ENCODE measurements at regions not wholly inside any gene's neighbourhood (a gene's known extent, or its start where the extent isn't known, plus 50 kb on each side); places are given as distances from the start of the nearest gene placed in this dataset.
"Not testable (repeated sequence)": the region's sequence is repeated elsewhere in the genome, so short reads cannot be mapped to it uniquely, and the experiment has no call there.

DNA sequence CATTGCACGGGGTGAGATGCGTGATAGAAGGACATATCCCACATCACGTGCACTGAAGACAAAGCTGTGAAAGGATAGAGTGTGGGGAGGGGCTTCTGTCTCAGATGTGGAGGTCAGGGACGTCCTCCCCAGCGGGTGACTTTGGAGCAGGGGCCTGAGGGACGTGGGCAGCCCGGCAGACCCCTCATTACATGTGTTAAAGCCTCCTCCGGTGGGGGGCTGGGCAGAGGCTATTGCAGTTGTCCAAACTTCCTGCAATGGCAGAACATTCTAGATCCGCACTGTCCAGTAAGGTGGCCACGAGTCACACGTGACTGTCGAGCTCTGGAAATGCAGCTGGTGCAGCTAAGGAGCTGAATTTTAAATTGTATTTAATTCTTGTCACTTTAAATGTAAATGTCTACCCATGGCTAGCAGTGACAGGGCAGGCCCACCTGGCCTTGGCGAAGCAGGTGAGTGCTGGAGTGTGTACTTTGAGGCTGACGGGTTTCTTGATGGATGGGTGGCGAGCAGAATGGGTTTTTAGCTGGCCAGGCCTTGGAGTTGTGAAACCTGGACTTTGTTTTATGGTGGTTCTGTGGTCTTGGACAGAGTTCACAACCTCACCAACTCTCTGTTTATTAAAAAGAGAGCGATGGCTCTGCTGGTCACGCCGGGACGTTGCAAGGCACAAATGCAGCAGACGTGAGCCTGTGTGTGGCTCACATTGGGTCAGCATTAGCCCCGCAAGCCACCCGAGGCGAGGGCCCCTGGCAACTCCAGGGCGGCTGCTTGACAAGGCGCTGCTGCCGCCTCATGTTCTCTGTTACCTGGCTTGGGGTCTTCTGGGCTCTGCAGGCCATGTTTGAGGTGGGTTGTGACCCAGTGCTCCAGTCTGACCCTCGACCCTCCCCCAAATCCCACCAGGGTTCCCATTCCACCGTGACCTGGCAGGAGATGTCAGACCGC, 177.6 kb downstream of the NPIPB11 start:
- intact Hi-C loops (cut with DNase I; ENCODE audit: low total_unique reads); H3K9me3 ChIP-seq; H3K27me3 ChIP-seq; H3K4me3 ChIP-seq; DNase-seq; H3K36me3 ChIP-seq; in situ Hi-C loops (cut with MboI; ENCODE audit: low pct_ligation_motif_present in 1 of 4, low pct_unique_long_range_greater_than_20kb in 1 of 4, low sequenced_read_pairs in 3 of 4): not testable (repeated sequence)
- peaks cover 0 to 12% (median 5%) of the 10 kb centered on the region in 4 donors for H3K4me1 ChIP-seq
- peak overlapping the region in 3 of 4 donors; percentile 8 to 49 (median 39) for H3K27ac ChIP-seq
- 50 to 85% methylated on average over 2 to 26 of the region's 29 CpGs for WGBS, 2 donors (ENCODE audit: low coverage in 1 of 2)

DNA sequence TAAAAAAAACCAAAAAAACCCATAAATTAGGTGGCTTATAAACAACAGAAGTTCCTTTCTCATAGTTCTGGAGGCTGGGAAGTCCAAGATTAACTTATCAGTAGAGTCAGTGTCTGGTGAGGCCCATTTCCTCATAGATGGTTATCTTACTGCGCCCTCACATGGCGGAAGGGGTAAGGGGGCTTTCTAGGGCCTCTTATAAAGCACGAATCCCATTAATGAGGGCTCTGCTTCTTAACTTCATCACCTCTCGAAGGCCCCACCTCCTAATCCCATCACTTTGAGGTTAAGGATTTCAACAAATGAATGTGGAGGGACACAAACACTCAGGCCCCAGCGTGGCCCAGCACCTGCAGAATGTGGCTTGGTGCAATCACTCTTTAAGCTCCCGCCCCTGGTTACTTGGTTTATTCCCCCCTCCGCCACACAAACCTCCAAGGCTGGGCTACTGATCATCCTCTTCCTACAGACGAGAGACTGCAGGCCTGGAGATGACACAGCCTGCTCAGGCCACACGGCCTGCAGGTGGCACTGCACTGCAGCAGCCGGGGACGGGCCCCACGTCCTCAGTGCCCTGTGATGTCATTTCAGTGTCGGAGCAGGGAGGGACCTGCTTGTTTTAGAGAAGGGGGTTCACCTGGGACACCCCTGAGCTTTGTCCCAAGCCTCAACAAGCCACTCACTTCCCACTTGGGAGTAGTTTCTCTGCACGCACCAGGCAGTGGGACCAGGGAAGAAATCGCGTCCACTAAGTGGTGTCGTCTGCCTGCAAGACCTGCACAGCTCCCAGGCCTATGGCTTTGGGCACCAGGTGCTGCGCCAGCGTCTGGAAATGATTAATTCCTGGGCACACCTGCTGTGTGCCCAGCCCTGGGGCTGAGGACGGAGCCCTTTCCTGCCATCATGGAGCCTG, 178.5 kb downstream of the NPIPB11 start:
- TF ChIP-seq CTCF (IDR thresholded peaks at IDR 0.05), result peak; percentile 10 to 68 (median 54)
- DNase-seq, result peak; percentile 76
- H3K4me3 ChIP-seq; H3K27me3 ChIP-seq; intact Hi-C loops (cut with DNase I; ENCODE audit: low total_unique reads); in situ Hi-C loops (cut with MboI; ENCODE audit: low pct_ligation_motif_present in 1 of 4, low pct_unique_long_range_greater_than_20kb in 1 of 4, low sequenced_read_pairs in 3 of 4); H3K9me3 ChIP-seq; H3K36me3 ChIP-seq: not testable (repeated sequence)
- 36 to 40% methylated on average over 1 to 14 of the region's 20 CpGs for WGBS, 2 donors (ENCODE audit: low coverage in 1 of 2)
- Histone ChIP-seq H3K27ac (peak overlapping the region in 3 of 4 donors; percentile 8 to 49 (median 39)), H3K4me1 (peaks cover 0 to 12% (median 5%) of the 10 kb centered on the region in 4 donors)

DNA sequence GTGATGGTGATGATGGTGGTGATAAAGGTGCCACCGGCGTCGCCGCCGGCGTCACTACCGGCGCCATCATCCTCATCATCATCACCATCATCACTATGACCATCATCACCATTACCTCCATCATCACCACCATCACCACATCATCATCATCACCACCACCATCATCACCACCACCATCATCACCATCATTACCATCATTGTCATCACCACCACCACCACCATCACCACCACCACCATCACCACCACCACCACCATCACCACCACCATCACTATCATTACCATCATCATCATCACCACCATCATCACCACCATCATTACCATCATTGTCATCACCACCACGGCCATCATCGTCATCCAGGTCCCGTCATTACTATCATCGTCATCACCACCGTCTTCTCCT, 179.7 kb downstream of the NPIPB11 start:
- WGBS, 2 donors (ENCODE audit: low coverage in 1 of 2), result 66% methylated on average over 3 of the region's 13 CpGs; no CpG with 5 or more reads in 1 of the 2 donors
- TF ChIP-seq POLR2AphosphoS5 (IDR thresholded peaks at IDR 0.05) (no peak), POLR2A (IDR thresholded peaks at IDR 0.05) (no peak), CTCF (IDR thresholded peaks at IDR 0.05) (no peak), EP300 (IDR thresholded peaks at IDR 0.05; ENCODE audit: low read depth) (no peak)
- Histone ChIP-seq H3K36me3 (no peaks in the 10 kb centered on the region), H3K4me3 (no peak overlapping the region), H3K4me1 (peaks cover 0 to 12% (median 5%) of the 10 kb centered on the region in 4 donors), H3K27me3 (no peaks in the 10 kb centered on the region), H3K27ac (no peak overlapping the region), H3K9me3 (no peaks in the 10 kb centered on the region)
- in situ Hi-C loops (cut with MboI; ENCODE audit: low pct_ligation_motif_present in 1 of 4, low pct_unique_long_range_greater_than_20kb in 1 of 4, low sequenced_read_pairs in 3 of 4), result no loop called here
- no peak for DNase-seq
- intact Hi-C loops (cut with DNase I; ENCODE audit: low total_unique reads), result no loop called here

GRCh38 chr16:29224675-29225074, 181.8 kb downstream of the NPIPB11 start:
- intact Hi-C loops (cut with DNase I; ENCODE audit: low total_unique reads); H3K27me3 ChIP-seq; H3K9me3 ChIP-seq; H3K4me1 ChIP-seq; H3K36me3 ChIP-seq; DNase-seq; H3K4me3 ChIP-seq; H3K27ac ChIP-seq; in situ Hi-C loops (cut with MboI; ENCODE audit: low pct_ligation_motif_present in 1 of 4, low pct_unique_long_range_greater_than_20kb in 1 of 4, low sequenced_read_pairs in 3 of 4): not testable (repeated sequence)
- WGBS, 2 donors (ENCODE audit: low coverage in 1 of 2), result 86% methylated on average over 4 of the region's 4 CpGs; no CpG with 5 or more reads in 1 of the 2 donors

- H3K9me3 ChIP-seq; H3K27me3 ChIP-seq; in situ Hi-C loops (cut with MboI; ENCODE audit: low pct_ligation_motif_present in 1 of 4, low pct_unique_long_range_greater_than_20kb in 1 of 4, low sequenced_read_pairs in 3 of 4); intact Hi-C loops (cut with DNase I; ENCODE audit: low total_unique reads); DNase-seq; H3K4me1 ChIP-seq; H3K27ac ChIP-seq; H3K4me3 ChIP-seq; H3K36me3 ChIP-seq: not testable (repeated sequence)
- no CpG with 5 or more reads among the region's 7 CpGs for WGBS, 2 donors (ENCODE audit: low coverage in 1 of 2)
These were observed 183.9 kb downstream of the NPIPB11 start for GRCh38 chr16:29222615-29223014.

- H3K27ac ChIP-seq; H3K27me3 ChIP-seq; H3K4me1 ChIP-seq; intact Hi-C loops (cut with DNase I; ENCODE audit: low total_unique reads); in situ Hi-C loops (cut with MboI; ENCODE audit: low pct_ligation_motif_present in 1 of 4, low pct_unique_long_range_greater_than_20kb in 1 of 4, low sequenced_read_pairs in 3 of 4); DNase-seq; H3K36me3 ChIP-seq; H3K9me3 ChIP-seq; H3K4me3 ChIP-seq: not testable (repeated sequence)
- 90% methylated on average over 8 of the region's 8 CpGs; no CpG with 5 or more reads in 1 of the 2 donors for WGBS, 2 donors (ENCODE audit: low coverage in 1 of 2)
These were observed 184.5 kb downstream of the NPIPB11 start for GRCh38 chr16:29222008-29222407.

DNA sequence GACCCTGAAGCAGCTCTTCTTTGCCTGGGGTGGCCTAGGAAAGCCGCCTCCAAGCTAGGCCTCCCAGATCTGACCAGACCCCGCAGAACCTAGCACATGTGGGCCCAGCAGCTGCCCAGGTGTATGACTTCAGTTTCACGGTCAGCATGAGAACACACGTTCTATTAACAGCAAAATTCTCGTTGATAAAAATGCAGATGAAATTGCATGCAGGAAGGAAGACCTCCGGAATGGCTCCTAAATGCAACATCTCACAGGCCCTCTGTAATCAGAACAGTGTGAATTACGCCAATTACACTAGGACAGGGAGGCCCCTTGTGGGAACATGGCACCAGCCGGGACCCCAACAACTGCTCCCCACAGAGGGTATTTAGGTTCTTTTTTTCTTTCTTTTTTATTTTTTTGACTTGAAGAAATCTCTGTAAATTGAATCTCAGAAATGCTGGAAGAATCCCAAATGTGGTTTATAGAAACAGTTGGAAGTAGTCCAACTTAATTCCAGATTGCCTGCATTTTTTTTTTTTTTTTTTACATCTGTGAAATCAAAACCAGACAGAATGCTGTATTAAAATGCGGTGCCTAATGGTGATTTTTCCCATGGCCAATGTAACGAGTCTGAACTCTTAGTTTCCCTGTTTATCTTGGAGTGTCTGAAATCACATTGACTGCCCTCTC, 185.1 kb downstream of the NPIPB11 start:
- intact Hi-C loops (cut with DNase I; ENCODE audit: low total_unique reads); H3K36me3 ChIP-seq; in situ Hi-C loops (cut with MboI; ENCODE audit: low pct_ligation_motif_present in 1 of 4, low pct_unique_long_range_greater_than_20kb in 1 of 4, low sequenced_read_pairs in 3 of 4); H3K27me3 ChIP-seq; H3K4me1 ChIP-seq; H3K4me3 ChIP-seq; DNase-seq; H3K9me3 ChIP-seq: not testable (repeated sequence)
- WGBS, 2 donors (ENCODE audit: low coverage in 1 of 2), result 50 to 73% methylated on average over 5 to 10 of the region's 10 CpGs
- H3K27ac ChIP-seq, result peak overlapping the region in 1 of 4 donors; percentile 72

All from transverse colon (tissue), 4 donors.